ENCODE measurements at regions not wholly inside any gene's neighbourhood (a gene's known extent, or its start where the extent isn't known, plus 50 kb on each side); places are given as distances from the start of the nearest gene placed in this dataset.
A peak's percentile ranks its signal among the peaks of the same experiment; 100 is the strongest.

DNA sequence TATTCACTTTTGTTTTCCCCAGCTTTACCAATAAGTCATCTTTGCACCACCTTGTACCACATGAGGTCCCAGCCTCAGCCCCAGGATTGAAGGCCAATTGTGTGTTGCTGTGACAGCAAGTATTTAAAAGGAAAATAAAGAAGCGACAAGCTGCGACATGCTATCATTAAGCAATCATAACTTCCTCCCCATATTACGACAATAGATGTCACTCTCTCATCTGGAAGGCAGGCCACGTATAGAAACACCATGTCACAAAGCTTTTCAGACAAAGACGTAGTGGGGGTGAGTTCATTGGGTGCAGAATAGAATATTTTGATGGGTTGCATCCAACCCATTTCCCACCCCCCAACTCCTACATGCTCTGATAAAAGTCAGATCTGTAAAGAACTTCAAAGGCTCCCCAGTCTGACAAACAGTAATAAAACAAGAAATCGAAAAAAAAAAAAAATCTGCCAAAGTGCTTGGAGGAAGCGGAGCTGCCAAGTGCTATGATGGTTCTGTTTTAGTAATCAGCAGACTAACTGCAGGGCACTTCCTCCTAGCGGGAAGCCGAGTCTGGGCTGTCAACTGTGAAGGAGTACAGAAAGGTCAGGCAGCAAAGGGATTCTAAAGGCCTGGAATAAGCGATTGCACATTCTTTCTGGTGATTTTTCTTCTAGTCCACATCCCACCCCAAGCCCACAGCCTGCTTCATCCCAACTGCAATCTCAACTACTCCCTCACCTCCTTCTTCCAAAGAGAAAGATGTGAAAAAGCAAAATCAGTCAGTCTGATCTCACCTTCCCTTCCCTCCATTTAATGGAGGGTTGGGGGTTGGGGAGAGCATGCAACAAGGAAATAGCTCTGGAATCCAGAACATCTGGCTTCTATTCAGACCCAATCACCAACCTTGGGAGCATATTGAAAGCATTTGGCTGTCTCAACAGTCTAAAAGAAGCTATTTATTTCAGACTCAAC lies 131.4 kb upstream of the UBASH3B start:
- WGBS (ENCODE audit: insufficient coverage), result 50% methylated on average over 2 of the region's 10 CpGs
- Histone ChIP-seq H3K4me3 (ENCODE audit: low read length) (no peak overlapping the region), H3K27me3 (ENCODE audit: control insufficient read depth, insufficient read depth, low read length) (no peaks in the 10 kb centered on the region), H3K4me1 (ENCODE audit: control insufficient read depth, insufficient read depth, low read length) (no peaks in the 10 kb centered on the region), H3K9me3 (replicated peaks; ENCODE audit: control insufficient read depth, low read depth, low read length) (no peaks in the 10 kb centered on the region), H3K27ac (ENCODE audit: low read length) (peak overlapping the region; percentile 74), H3K36me3 (ENCODE audit: control insufficient read depth, insufficient read depth, low read length) (no peaks in the 10 kb centered on the region)
- DNase-seq, result peak; percentile 87

DNA sequence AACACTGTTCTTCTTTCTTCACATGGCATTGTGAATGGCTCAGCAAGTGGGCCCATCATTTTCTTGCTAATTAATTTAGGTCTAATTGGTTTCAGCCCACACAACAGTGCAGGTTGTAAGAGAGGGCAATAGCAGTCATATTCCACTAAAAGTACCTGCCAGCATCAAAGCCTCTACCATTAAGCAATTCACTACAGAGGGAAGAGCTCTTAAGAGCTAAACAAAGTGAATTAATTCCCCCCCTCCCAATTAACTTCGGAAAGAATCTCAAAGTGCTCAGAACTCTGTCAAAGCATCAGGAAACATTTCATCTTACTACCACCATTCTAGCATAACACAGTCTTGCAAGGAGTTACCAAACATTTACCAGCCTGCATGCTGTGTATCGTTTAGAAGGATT lies 133.9 kb upstream of the UBASH3B start:
- Histone ChIP-seq H3K27me3 (ENCODE audit: control insufficient read depth, insufficient read depth, low read length) (no peaks in the 10 kb centered on the region), H3K9me3 (replicated peaks; ENCODE audit: control insufficient read depth, low read depth, low read length) (no peaks in the 10 kb centered on the region), H3K36me3 (ENCODE audit: control insufficient read depth, insufficient read depth, low read length) (no peaks in the 10 kb centered on the region), H3K4me1 (ENCODE audit: control insufficient read depth, insufficient read depth, low read length) (no peaks in the 10 kb centered on the region), H3K27ac (ENCODE audit: low read length) (no peak overlapping the region), H3K4me3 (ENCODE audit: low read length) (no peak overlapping the region)
- DNase-seq, result no peak
- no CpG with 5 or more reads among the region's 2 CpGs for WGBS (ENCODE audit: insufficient coverage)

DNA sequence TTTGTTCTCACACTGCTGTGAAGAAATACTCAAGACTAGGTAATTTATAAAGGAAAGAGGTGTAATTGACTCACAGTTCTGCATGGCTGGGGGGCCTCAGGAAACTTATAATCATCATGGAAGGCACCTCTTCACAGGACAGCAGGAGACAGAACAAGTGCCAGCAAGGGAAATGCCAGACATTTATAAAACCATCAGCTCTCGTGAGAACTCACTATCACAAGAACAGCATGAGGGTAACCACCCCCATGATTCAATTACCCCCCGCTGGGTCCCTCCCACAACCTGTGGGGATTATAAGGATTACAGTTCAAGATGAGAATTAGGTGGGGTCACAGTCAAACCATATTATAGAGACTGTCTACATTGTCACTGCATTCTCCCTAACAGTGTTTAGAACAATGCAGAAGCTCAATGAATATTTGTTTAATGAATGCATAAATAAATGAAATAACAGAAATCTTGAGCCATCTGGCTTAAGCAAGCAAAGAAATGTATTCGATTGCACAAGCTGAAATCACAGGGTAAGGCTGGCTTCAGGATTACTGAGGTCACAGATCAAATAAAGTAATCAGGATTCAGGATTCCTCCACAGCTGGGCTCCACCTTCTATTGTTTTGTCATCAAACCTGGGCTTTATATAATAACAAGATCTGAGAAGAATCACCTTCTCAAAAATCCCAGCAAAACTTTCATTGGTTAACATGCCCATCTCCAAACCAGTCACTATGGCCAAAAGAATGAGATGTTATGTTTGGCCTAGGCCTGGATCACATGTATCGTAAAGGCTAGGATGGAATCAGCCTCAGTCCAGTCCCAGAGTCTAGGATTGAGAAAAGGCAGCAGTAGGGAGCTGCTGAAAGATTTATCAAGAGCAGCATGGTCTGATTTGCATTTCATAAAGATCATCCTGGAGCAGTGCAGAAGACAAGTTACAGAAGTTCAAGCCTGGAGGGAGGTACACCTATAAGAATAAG lies 137.8 kb upstream of the UBASH3B start:
- 68% methylated on average over 2 of the region's 4 CpGs for WGBS (ENCODE audit: insufficient coverage)
- H3K27ac ChIP-seq (ENCODE audit: low read length), result no peak overlapping the region
- DNase-seq, result no peak

DNA sequence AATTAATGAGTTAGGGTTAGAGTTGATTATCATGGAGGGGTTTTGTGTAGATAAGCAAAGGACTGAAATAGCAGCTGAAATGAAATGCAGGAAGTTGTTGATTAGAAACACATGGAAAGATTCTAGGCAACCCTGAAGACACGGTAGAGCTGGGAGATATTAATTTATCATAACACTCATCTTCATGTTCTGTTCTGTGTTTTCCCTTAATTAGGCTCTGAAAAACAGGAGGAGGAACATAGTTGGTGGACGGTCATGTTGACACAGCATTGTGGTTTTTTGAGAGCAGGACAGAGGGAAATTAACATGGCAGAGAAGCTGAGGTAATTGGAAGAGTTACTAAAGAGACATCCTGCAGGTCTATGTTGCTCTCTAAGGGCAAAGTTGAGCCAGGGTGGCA lies 138.8 kb upstream of the UBASH3B start:
- H3K27me3 ChIP-seq (ENCODE audit: control insufficient read depth, insufficient read depth, low read length), result no peaks in the 10 kb centered on the region
- no peak overlapping the region for H3K4me3 ChIP-seq (ENCODE audit: low read length)
- H3K36me3 ChIP-seq (ENCODE audit: control insufficient read depth, insufficient read depth, low read length), result no peaks in the 10 kb centered on the region
- H3K9me3 ChIP-seq (replicated peaks; ENCODE audit: control insufficient read depth, low read depth, low read length), result no peaks in the 10 kb centered on the region
- H3K4me1 ChIP-seq (ENCODE audit: control insufficient read depth, insufficient read depth, low read length), result no peaks in the 10 kb centered on the region
- DNase-seq, result no peak
- H3K27ac ChIP-seq (ENCODE audit: low read length), result no peak overlapping the region
- 50% methylated on average over 1 of the region's 2 CpGs for WGBS (ENCODE audit: insufficient coverage)

More for the DNA sequence above, 137.8 kb upstream of the UBASH3B start:
- Histone ChIP-seq H3K27me3 (ENCODE audit: control insufficient read depth, insufficient read depth, low read length) (no peaks in the 10 kb centered on the region), H3K36me3 (ENCODE audit: control insufficient read depth, insufficient read depth, low read length) (no peaks in the 10 kb centered on the region), H3K4me1 (ENCODE audit: control insufficient read depth, insufficient read depth, low read length) (no peaks in the 10 kb centered on the region), H3K9me3 (replicated peaks; ENCODE audit: control insufficient read depth, low read depth, low read length) (no peaks in the 10 kb centered on the region), H3K4me3 (ENCODE audit: low read length) (no peak overlapping the region)

DNA sequence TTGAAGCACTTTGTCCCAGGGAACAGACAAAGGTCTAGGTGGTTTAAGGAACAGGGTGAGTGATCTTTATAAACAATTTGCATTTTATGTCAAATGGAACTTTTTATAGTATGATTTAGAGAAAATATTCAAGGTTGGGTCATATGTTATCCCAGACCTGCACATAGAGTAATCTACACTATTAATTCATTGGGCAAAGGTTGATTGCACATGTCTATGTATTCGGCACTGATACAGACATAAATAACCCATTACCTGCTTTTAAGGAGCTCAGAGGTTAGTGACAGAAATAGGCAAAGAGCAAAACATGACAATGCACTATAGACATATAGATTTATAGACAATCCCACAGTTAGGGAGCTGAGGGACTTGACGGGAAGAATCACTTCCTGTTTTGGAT lies 141.5 kb upstream of the UBASH3B start:
- H3K27ac ChIP-seq (ENCODE audit: low read length), result no peak overlapping the region
- no peaks in the 10 kb centered on the region for H3K9me3 ChIP-seq (replicated peaks; ENCODE audit: control insufficient read depth, low read depth, low read length)
- no peaks in the 10 kb centered on the region for H3K4me1 ChIP-seq (ENCODE audit: control insufficient read depth, insufficient read depth, low read length)
- WGBS (ENCODE audit: insufficient coverage), result no CpG with 5 or more reads among the region's 2 CpGs
- no peaks in the 10 kb centered on the region for H3K36me3 ChIP-seq (ENCODE audit: control insufficient read depth, insufficient read depth, low read length)
- H3K27me3 ChIP-seq (ENCODE audit: control insufficient read depth, insufficient read depth, low read length), result no peaks in the 10 kb centered on the region
- no peak for DNase-seq
- no peak overlapping the region for H3K4me3 ChIP-seq (ENCODE audit: low read length)

DNA sequence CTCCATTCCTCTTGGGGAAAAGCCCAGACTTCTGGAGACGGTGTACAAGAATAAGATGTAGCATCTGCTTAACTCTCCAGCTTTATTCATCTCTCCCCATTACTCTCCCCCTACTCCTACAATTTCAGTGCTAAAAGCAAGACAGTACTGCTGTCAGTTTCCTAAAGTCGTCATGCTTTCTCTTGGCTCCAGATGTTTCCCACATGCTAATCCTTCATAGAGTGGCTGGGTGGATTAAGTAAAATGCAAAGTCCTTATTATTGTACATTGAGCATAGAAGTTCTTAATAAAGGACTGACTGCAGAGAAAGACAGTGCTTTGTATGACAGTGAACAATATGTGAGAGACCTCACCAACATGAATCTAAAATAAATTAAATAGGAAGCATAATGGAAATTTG lies 142.2 kb upstream of the UBASH3B start:
- WGBS (ENCODE audit: insufficient coverage), result no CpG with 5 or more reads among the region's 2 CpGs
- Histone ChIP-seq H3K36me3 (ENCODE audit: control insufficient read depth, insufficient read depth, low read length) (no peaks in the 10 kb centered on the region), H3K27me3 (ENCODE audit: control insufficient read depth, insufficient read depth, low read length) (no peaks in the 10 kb centered on the region), H3K4me3 (ENCODE audit: low read length) (no peak overlapping the region), H3K9me3 (replicated peaks; ENCODE audit: control insufficient read depth, low read depth, low read length) (no peaks in the 10 kb centered on the region), H3K27ac (ENCODE audit: low read length) (no peak overlapping the region), H3K4me1 (ENCODE audit: control insufficient read depth, insufficient read depth, low read length) (no peaks in the 10 kb centered on the region)
- no peak for DNase-seq

DNA sequence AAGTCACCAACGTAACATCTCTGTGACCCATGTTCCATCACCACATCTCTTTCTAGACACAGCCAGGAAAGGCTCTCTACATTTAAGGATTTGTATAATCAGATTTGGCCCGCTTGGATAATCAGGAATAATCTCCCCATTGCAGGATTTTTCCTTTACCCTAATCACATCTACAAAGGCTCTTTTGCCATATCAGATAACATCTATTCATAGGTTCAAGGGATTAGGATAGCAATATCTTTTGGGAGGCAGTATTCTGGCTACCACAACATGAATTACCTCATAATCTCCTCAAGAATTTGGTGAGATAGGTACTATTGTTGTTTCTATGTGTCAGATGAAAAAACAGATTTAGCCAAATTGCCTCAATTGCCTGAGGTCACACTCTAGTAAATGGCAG lies 142.8 kb upstream of the UBASH3B start:
- H3K4me3 ChIP-seq (ENCODE audit: low read length), result no peak overlapping the region
- H3K9me3 ChIP-seq (replicated peaks; ENCODE audit: control insufficient read depth, low read depth, low read length), result no peaks in the 10 kb centered on the region
- no peaks in the 10 kb centered on the region for H3K4me1 ChIP-seq (ENCODE audit: control insufficient read depth, insufficient read depth, low read length)
- H3K27me3 ChIP-seq (ENCODE audit: control insufficient read depth, insufficient read depth, low read length), result no peaks in the 10 kb centered on the region
- no peaks in the 10 kb centered on the region for H3K36me3 ChIP-seq (ENCODE audit: control insufficient read depth, insufficient read depth, low read length)
- no peak overlapping the region for H3K27ac ChIP-seq (ENCODE audit: low read length)
- no peak for DNase-seq
- 86% methylated on average over 1 of the region's 2 CpGs for WGBS (ENCODE audit: insufficient coverage)

DNA sequence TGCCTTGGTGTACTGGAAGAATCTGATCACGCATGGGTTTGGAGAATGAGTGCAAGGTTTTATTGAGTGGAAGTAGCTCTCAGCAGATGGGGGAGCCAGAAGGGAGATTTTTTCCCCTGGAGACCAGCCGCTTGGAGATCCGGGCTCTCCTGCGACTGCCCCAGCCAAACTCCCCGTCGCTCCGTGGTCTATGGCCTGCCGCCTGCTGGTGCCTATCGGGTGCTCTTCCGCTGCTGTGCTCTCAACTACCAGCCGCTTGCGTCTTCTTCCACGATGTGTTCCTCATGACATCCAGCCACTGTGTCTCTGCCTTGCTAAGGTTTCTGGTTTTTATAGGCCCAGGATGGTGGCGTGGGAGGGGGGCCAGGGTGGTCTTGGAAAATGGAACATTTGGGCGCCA lies 145.6 kb upstream of the UBASH3B start:
- no peak overlapping the region for H3K27ac ChIP-seq (ENCODE audit: low read length)
- no peaks in the 10 kb centered on the region for H3K27me3 ChIP-seq (ENCODE audit: control insufficient read depth, insufficient read depth, low read length)
- no peaks in the 10 kb centered on the region for H3K36me3 ChIP-seq (ENCODE audit: control insufficient read depth, insufficient read depth, low read length)
- WGBS (ENCODE audit: insufficient coverage), result 89% methylated on average over 12 of the region's 15 CpGs
- no peak overlapping the region for H3K4me3 ChIP-seq (ENCODE audit: low read length)
- peaks cover 3% of the 10 kb centered on the region for H3K4me1 ChIP-seq (ENCODE audit: control insufficient read depth, insufficient read depth, low read length)
- no peak for DNase-seq
- H3K9me3 ChIP-seq (replicated peaks; ENCODE audit: control insufficient read depth, low read depth, low read length), result no peaks in the 10 kb centered on the region

DNA sequence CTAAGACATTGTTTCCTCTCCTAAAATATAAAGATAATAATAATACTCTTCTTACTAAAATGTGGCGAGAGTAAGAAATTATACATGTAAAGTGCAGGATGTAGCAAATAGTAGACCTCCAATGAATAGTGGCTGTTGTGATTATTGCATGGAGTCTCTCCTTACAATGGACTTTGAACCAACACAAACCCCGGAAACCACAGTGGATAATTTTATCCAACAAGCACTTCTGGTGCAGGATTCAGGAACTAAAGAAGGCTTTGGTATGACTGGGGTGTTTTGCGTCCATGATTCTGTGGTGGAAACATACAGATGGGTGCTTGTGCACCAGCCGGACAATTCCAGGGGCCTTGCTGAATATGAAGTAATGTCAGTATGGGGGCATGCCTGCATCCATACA lies 146.4 kb upstream of the UBASH3B start:
- 91% methylated on average over 2 of the region's 4 CpGs for WGBS (ENCODE audit: insufficient coverage)
- Histone ChIP-seq H3K27ac (ENCODE audit: low read length) (no peak overlapping the region), H3K4me3 (ENCODE audit: low read length) (no peak overlapping the region), H3K36me3 (ENCODE audit: control insufficient read depth, insufficient read depth, low read length) (no peaks in the 10 kb centered on the region), H3K4me1 (ENCODE audit: control insufficient read depth, insufficient read depth, low read length) (peaks cover 3% of the 10 kb centered on the region), H3K9me3 (replicated peaks; ENCODE audit: control insufficient read depth, low read depth, low read length) (no peaks in the 10 kb centered on the region), H3K27me3 (ENCODE audit: control insufficient read depth, insufficient read depth, low read length) (no peaks in the 10 kb centered on the region)
- no peak for DNase-seq
